HepG2 (cell line): ENCODE measurements at regions not wholly inside any gene's neighbourhood (a gene's known extent, or its start where the extent isn't known, plus 50 kb on each side); places are given as distances from the start of the nearest gene placed in this dataset.

Experiments used
- ATAC-seq: fragments of 200-7000 bp; cut with Tn5 transposase; 3 replicates; pipeline ENCODE4 v1.9.1; 2020; ENCODE audit warnings: mild to moderate bottlenecking, moderate library complexity
- BruUV-seq: library from RNA; stranded (reverse); fragments of 400-500 nt; replicated peaks from 2 replicates; lab custom pipeline; 2021; lab: Mats Ljungman, UMichigan
- CTCF ChIA-PET: fragments of 300-600 bp; formaldehyde crosslinking; extraction: SDS; loops from one replicate; lab custom pipeline; 2021; ENCODE audit warnings: low total read pairs, inconsistent platforms, low intra/inter-chr PET ratio; lab: Yijun Ruan, JAX
- POLR2A ChIA-PET: fragments of 350-600 bp; sonication (Branson Sonifier 250); formaldehyde crosslinking; loops from one replicate; lab custom pipeline; 2020; ENCODE audit warnings: antibody characterized with exemption, inconsistent platforms; lab: Yijun Ruan, JAX
- DNase-seq: peaks from one replicate; pipeline ENCODE4 v3.0.0-alpha.2; 2015; ENCODE audit warnings: low spot score
- FAIRE-seq: peaks from 3 replicates; lab custom pipeline; 2011; peaks lifted over from hg19 to GRCh38; lab: Jason Lieb, UNC
- H2AFZ ChIP-seq: one replicate; pipeline ENCODE4 v1.6.1; 2011; ENCODE audit warnings: low read length, inconsistent platforms
- H3K27ac ChIP-seq: fragments of 300-600 bp; 3 replicates; pipeline ENCODE4 v1.8.0; 2011; ENCODE audit warnings: mixed run types, mild to moderate bottlenecking, mixed read lengths, low read length, inconsistent platforms; ENCODE audit not compliant: insufficient read depth; ENCODE audit errors: extremely low read length
- H3K27me3 ChIP-seq, 2 experiments: fragments of 200-600 bp in 1 of 2; 2 replicates in 1 of 2; 3 replicates in 1 of 2; pipeline versions ENCODE4 v1.6.0 to v1.8.0; 2011; ENCODE audit warnings: low read length in 2 of 2, mild to moderate bottlenecking in 2 of 2, moderate library complexity in 2 of 2, inconsistent platforms in 1 of 2; ENCODE audit not compliant: insufficient read depth in 2 of 2, control insufficient read depth in 1 of 2
- H3K36me3 ChIP-seq, 2 experiments: fragments of 200-600 bp in 1 of 2; replicated peaks in 1 of 2; 2 replicates in 1 of 2; 3 replicates in 1 of 2; pipeline versions ENCODE4 v1.5.1 to v1.8.0; 2011; ENCODE audit warnings: low read length in 2 of 2, inconsistent platforms in 1 of 2; ENCODE audit not compliant: insufficient read depth in 2 of 2, control insufficient read depth in 1 of 2
- H3K4me1 ChIP-seq: 2 replicates; pipeline ENCODE4 v1.5.1; 2012; ENCODE audit warnings: low read length, inconsistent platforms; ENCODE audit not compliant: insufficient read depth
- H3K4me2 ChIP-seq: 2 replicates; pipeline ENCODE4 v1.6.0; 2011; ENCODE audit warnings: low read depth, low read length, inconsistent platforms
- H3K4me3 ChIP-seq, 3 experiments: fragments of 200-600 bp in 1 of 3; sonication (generic), shearing (Covaris generic) in 1 of 3; replicated peaks in 1 of 3; 2 replicates each; pipeline ENCODE4 v1.5.1; 2011 to 2016; ENCODE audit warnings: low read length in 3 of 3, inconsistent platforms in 2 of 3, low read depth in 2 of 3, mild to moderate bottlenecking in 2 of 3, control low read depth in 1 of 3, mixed read lengths in 1 of 3; ENCODE audit not compliant: insufficient read depth in 1 of 3
- H3K79me2 ChIP-seq: one replicate; pipeline ENCODE4 v1.6.1; 2011; ENCODE audit warnings: low read length, inconsistent platforms; ENCODE audit not compliant: insufficient read depth
- H3K9ac ChIP-seq: 2 replicates; pipeline ENCODE4 v1.6.0; 2011; ENCODE audit warnings: mild to moderate bottlenecking, low read depth, low read length, inconsistent platforms; ENCODE audit not compliant: insufficient read depth
- H3K9me3 ChIP-seq: 2 replicates; pipeline ENCODE4 v1.5.1; 2012; ENCODE audit warnings: mild to moderate bottlenecking, low read length
- H4K20me1 ChIP-seq: 2 replicates; pipeline ENCODE4 v1.6.0; 2011; ENCODE audit warnings: inconsistent platforms, mild to moderate bottlenecking, low read length, moderate library complexity; ENCODE audit not compliant: insufficient read depth
- BCL3 ChIP-seq: sonication (generic); formaldehyde crosslinking; IDR thresholded peaks from 2 replicates; pipeline ENCODE4 v1.5.1; 2020; ENCODE audit warnings: mild to moderate bottlenecking, missing genetic modification reagents, moderate library complexity
- CCDC6 ChIP-seq: sonication (generic); formaldehyde crosslinking; IDR thresholded peaks from 2 replicates; pipeline ENCODE4 v1.8.1; 2022; ENCODE audit warnings: mild to moderate bottlenecking, missing genetic modification reagents, moderate library complexity
- ETS1 ChIP-seq: sonication (generic); formaldehyde crosslinking; IDR thresholded peaks from 2 replicates; pipeline ENCODE4 v1.4.0; 2020; ENCODE audit warnings: missing genetic modification reagents
- HMGXB3 ChIP-seq: sonication (generic); formaldehyde crosslinking; IDR thresholded peaks from 2 replicates; pipeline ENCODE4 v1.4.0; 2020; ENCODE audit warnings: missing genetic modification reagents, borderline replicate concordance
- MED1 ChIP-seq: sonication (generic); formaldehyde crosslinking; IDR thresholded peaks from 2 replicates; pipeline ENCODE4 v1.4.0; 2020; ENCODE audit warnings: missing genetic modification reagents
- NR2F1 ChIP-seq, 2 experiments: fragments of 450-650 bp in 1 of 2; formaldehyde crosslinking in 1 of 2; IDR thresholded peaks; 2 replicates each; pipeline versions ENCODE4 v1.5.0 to v1.6.1; 2016 to 2020; ENCODE audit warnings: mild to moderate bottlenecking in 1 of 2, missing compliant biosample characterization in 1 of 2, missing genetic modification reagents in 1 of 2, moderate library complexity in 1 of 2
- PAF1 ChIP-seq: IDR thresholded peaks from 2 replicates; pipeline ENCODE4 v1.6.1; 2016; ENCODE audit warnings: missing genetic modification reagents, missing compliant biosample characterization
- RFX3 ChIP-seq: IDR thresholded peaks from 2 replicates; pipeline ENCODE4 v1.6.1; 2016; ENCODE audit warnings: missing biosample characterization, missing genetic modification reagents
- SSRP1 ChIP-seq: IDR thresholded peaks from 2 replicates; pipeline ENCODE4 v1.6.1; 2016; ENCODE audit warnings: control low read depth
- STAT5B ChIP-seq: sonication (generic); formaldehyde crosslinking; IDR thresholded peaks from 2 replicates; pipeline ENCODE4 v1.4.0; 2020; ENCODE audit warnings: missing genetic modification reagents
- ZFP41 ChIP-seq: sonication (generic); formaldehyde crosslinking; IDR thresholded peaks from 2 replicates; pipeline ENCODE4 v1.4.0; 2020; ENCODE audit warnings: mild to moderate bottlenecking, missing genetic modification reagents, borderline replicate concordance
- ZFX ChIP-seq: sonication (generic); formaldehyde crosslinking; IDR thresholded peaks from 2 replicates; pipeline ENCODE4 v1.4.0; 2020; ENCODE audit warnings: mild to moderate bottlenecking, low read depth, missing genetic modification reagents, moderate library complexity
- ZNF513 ChIP-seq: sonication (generic); formaldehyde crosslinking; conservative IDR thresholded peaks from 2 replicates; pipeline ENCODE4 v1.5.0; 2020; ENCODE audit warnings: missing genetic modification reagents
- ZNF780A ChIP-seq: sonication (generic); formaldehyde crosslinking; IDR thresholded peaks from 2 replicates; pipeline ENCODE4 v1.8.0; 2022; ENCODE audit warnings: mild to moderate bottlenecking, missing genetic modification reagents, moderate library complexity
- WGBS: methylation state at CpG from one replicate; pipeline ENCODE4 v1.1.6; 2017; ENCODE audit warnings: low lambda C conversion rate; 5-methylcytosine and 5-hydroxymethylcytosine counted together
- in situ Hi-C: cut with HindIII; loops from 2 replicates; pipeline ENCODE4 v1.10.0; 2017; ENCODE audit warnings: low pct_unique_long_range_greater_than_20kb; ENCODE audit not compliant: extremely low pct_ligation_motif_present
- intact Hi-C: fragments of 100-400 bp; cut with micrococcal nuclease; formaldehyde crosslinking; loops from one replicate; pipeline ENCODE4 v1.10.0; 2022; ENCODE audit not compliant: unreplicated experiment
- TF ChIP-seq, protein P1 (sequence below): sonication (generic); formaldehyde crosslinking; IDR thresholded peaks from 2 replicates; pipeline ENCODE4 v1.5.0; 2020; ENCODE audit warnings: missing genetic modification reagents

DNA sequence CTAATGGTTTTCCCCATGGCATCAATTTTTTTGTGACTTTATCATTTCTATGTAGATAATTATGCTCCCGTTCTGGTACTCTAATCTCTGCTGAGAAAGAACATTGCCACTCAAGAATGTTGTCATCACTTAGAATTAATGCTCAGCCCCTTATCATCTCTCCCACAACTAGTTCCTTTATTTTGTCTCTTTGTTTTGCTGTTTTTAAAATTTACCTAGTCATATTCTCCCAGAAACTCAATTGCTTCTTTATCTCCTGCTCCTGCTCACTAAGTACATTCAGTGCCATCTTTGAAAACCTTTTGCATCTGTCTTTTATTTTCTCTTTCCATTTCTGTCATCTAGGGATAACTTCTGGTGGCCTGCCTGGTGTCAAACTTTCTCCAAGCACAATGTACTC is 324.9 kb upstream of the MTPN start:
- H3K4me3 ChIP-seq: no peak overlapping the region
- ChIA-PET POLR2A (no interaction called here), CTCF (no interaction called here)
- H3K9ac ChIP-seq: no peak overlapping the region
- no peaks in the 10 kb centered on the region for H3K4me1 ChIP-seq
- FAIRE-seq (no peak), ATAC-seq (no peak), DNase-seq (no peak)
- TF ChIP-seq, protein P1, sequence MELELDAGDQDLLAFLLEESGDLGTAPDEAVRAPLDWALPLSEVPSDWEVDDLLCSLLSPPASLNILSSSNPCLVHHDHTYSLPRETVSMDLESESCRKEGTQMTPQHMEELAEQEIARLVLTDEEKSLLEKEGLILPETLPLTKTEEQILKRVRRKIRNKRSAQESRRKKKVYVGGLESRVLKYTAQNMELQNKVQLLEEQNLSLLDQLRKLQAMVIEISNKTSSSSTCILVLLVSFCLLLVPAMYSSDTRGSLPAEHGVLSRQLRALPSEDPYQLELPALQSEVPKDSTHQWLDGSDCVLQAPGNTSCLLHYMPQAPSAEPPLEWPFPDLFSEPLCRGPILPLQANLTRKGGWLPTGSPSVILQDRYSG: no peak
- TF ChIP-seq ZNF780A (CRISPR knock-in tag): no peak
- TF ChIP-seq ETS1 (CRISPR knock-in tag): no peak
- TF ChIP-seq HMGXB3 (CRISPR knock-in tag): no peak
- no peak for TF ChIP-seq RFX3 (CRISPR knock-in tag)
- TF ChIP-seq STAT5B (CRISPR knock-in tag): no peak
- no peak for TF ChIP-seq PAF1 (CRISPR knock-in tag)
- TF ChIP-seq SSRP1 (CRISPR knock-in tag): no peak
- TF ChIP-seq ZNF513: no peak
- no peak for TF ChIP-seq ZFP41 (CRISPR knock-in tag)
- TF ChIP-seq CCDC6: no peak
- no peak for TF ChIP-seq ZFX
- TF ChIP-seq BCL3 (CRISPR knock-in tag): no peak
- TF ChIP-seq NR2F1 (CRISPR knock-in tag; IDR thresholded peaks at IDR 0.05): no peak
- no peak for TF ChIP-seq MED1
- intact Hi-C loops (no loop called here), in situ Hi-C loops (no loop called here)
- WGBS: 41% methylated on average over 1 of the region's 1 CpG
- H3K79me2 ChIP-seq: no peaks in the 10 kb centered on the region
- no TSS peak for BruUV-seq
- no peak overlapping the region for H2AFZ ChIP-seq
- H3K4me2 ChIP-seq: no peak overlapping the region
- H3K36me3 ChIP-seq: no peaks in the 10 kb centered on the region
- H3K27ac ChIP-seq: no peak overlapping the region
- H3K27me3 ChIP-seq: no peaks in the 10 kb centered on the region
- no peaks in the 10 kb centered on the region; the same call in 1 of the 2 replicates for H3K9me3 ChIP-seq
- no peaks in the 10 kb centered on the region for H4K20me1 ChIP-seq
